WI38 (cell line): ENCODE measurements at regions not wholly inside any gene's neighbourhood (a gene's known extent, or its start where the extent isn't known, plus 50 kb on each side); places are given as distances from the start of the nearest gene placed in this dataset.

ENCODE experiments used
- H3K4me3 ChIP-seq: 2 replicates; pipeline ENCODE4 v1.5.1; 2011; ENCODE audit warnings: low read depth, mild to moderate bottlenecking, control low read depth, low read length
- TF ChIP-seq, protein P1 (sequence below): IDR thresholded peaks from 2 replicates; pipeline ENCODE4 v1.5.1; 2012; ENCODE audit warnings: low read depth, mild to moderate bottlenecking, control low read depth, low read length

DNA sequence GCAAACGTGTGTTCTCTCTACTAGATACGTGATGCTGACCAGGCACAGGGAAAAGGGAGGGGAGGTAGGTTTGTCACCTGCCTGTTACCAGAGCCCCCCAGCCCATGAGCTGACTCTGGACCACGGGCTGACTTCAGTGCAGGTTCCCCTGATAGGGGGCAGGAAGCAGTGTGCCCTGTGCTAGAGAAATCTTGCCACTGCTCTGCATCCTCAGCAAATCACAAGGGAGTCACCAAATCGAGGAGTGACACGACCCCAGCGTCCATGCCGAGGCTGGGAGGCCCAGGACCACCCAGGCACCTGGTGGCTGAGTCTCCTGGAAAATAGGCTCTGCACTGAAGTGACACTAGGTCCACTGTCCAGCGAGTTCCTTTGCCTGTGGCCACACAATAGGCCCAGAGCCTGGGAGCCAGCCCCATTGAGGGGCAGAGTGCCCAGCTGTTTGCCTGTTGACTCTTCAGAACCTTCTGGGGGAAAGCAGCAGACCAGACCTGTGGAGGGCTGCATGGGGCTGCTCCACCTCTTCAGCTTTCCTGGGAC is 99.3 kb downstream of the CTTN start:
- H3K4me3 ChIP-seq, result no peak overlapping the region
- TF ChIP-seq, protein P1, sequence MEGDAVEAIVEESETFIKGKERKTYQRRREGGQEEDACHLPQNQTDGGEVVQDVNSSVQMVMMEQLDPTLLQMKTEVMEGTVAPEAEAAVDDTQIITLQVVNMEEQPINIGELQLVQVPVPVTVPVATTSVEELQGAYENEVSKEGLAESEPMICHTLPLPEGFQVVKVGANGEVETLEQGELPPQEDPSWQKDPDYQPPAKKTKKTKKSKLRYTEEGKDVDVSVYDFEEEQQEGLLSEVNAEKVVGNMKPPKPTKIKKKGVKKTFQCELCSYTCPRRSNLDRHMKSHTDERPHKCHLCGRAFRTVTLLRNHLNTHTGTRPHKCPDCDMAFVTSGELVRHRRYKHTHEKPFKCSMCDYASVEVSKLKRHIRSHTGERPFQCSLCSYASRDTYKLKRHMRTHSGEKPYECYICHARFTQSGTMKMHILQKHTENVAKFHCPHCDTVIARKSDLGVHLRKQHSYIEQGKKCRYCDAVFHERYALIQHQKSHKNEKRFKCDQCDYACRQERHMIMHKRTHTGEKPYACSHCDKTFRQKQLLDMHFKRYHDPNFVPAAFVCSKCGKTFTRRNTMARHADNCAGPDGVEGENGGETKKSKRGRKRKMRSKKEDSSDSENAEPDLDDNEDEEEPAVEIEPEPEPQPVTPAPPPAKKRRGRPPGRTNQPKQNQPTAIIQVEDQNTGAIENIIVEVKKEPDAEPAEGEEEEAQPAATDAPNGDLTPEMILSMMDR, result no peak

DNA sequence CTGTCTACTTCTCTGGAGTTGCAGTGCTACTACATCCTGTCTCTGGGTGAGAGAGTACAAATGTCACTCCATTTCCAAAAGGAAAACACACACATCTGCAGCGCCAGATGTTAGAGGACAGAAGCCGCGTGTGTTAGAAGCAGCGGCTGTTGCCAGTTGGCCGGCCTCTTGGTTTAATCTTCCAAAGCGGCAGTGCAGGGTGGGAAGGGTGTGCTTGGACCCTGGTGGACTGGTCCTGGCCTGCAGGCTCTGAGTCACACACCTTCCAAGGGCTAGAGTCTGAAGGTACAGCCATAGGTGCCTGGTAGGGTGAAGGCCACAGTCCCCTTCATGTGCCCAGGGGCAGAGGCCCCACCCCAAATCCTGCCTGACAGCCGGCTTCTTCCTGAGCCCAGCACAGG is 99.8 kb downstream of the CTTN start:
- TF ChIP-seq, protein P1, result no peak
- no peak overlapping the region for H3K4me3 ChIP-seq

DNA sequence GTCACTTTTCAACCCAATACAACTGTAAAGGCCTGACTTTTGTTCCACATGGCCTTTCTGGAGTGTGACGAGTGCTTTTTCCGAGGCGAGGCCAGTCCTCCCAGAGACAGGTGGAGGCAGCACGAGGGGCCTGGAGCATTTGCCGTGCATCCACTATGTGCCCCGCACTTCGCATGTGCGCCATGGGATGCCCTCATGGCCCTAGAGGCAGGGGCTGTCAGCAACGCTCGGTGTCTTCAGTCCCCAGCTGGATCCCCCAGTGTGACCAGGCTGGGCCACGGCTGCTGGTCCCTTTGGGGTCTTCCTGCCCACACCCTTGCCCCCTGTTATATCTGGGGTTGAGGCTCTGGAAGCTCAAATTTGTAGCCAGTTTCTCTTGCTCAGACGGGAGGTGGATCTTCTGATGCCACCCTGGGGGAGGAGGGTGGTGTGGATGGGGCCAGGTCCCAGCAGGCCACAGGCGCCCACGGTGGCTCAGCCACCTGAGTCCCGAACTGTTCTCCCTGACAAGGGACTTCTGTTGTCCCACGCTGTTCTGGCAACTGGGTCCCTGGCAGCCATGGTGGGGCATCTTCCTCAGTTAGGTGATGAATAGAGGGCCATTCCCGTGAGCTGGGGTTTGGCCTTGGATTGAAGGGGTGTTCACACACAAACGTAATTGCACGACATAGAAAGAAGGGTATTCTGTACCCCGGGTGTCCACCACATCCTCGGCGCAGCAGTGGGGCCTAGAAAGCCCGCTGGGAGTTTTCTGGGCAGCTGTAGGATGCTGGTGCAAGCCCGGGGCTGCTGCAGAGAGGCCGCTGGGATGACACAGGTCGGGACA is 100.9 kb downstream of the CTTN start:
- TF ChIP-seq, protein P1, result no peak
- H3K4me3 ChIP-seq, result no peak overlapping the region

DNA sequence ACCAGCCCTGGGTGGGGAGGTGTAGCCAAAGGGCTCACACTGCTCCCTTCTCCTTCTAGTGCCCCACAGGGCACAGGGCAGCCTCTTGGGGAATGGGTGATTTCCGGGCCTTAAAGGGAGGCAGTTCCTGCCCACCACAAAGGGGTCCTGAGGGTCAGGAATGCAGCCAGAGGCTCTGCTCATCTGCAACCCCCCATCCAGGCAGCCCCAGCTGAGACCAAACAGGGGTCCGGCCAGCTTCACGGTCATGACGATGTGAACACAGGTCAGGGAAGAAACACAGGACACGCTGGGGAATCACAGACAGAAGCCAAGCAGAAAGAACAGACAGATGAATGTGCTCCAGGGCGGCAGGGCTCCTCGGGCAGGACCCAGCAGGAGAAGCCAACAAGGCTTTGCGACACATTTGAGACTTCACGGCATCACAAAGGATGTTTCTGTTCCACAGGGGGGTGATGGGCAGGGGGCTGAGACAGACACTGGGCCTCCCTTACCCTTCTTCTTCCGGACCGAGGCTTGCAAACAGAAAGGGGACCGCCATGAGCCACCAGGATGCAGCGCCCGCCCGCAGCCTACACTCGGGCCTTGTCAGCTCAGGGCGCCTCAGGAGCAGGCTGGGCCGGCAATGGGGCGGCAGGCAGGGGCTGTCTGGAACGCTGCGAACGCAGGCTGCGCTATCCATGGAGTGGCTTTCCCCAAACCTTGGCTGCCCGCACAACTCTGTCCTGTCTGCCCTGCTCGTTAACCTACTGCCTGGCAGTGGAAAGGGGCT is 101.9 kb downstream of the CTTN start:
- no peak overlapping the region for H3K4me3 ChIP-seq
- TF ChIP-seq, protein P1, result no peak

DNA sequence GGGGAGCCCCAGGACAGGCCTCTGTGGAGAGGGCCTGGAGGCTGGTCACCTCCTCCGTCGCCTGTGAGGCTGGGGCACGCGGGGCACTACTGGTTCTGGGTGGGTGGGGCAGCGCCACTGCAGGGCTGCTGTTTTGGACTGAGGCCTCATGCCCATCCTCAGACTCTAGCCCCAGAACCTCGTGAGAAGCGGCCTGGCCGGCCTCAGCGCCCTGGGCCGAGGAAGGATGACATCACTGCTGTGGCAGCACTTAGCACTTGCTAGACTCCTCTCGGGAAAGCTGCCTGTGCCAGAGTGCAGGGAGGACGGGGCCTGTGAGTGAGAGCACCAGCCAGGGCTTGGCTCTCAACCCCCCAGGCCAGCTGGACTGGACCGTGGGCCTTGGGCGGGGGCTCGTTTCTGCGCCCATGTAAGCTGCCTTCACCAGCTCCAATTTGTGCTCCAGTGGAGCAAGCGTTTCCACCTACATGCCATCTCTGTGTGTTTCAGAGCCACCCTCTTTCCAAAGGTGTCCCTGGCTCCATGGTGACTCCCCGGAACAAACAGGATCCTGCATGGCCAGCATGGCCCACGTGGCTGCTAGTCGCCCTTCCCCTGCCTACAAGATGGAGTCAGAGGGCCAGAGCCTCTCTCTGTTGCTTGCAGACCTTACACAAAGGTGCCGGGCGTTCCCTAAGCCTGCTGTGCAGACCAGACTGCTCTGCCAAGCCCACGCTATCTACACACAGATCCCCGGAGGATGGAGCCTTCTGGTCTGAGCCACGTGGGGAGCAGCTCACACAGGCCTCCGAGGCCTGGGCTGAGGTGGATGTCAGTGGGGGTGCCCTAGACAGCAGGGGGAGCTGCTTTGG is 102.9 kb downstream of the CTTN start:
- H3K4me3 ChIP-seq, result no peak overlapping the region
- TF ChIP-seq, protein P1, result no peak

DNA sequence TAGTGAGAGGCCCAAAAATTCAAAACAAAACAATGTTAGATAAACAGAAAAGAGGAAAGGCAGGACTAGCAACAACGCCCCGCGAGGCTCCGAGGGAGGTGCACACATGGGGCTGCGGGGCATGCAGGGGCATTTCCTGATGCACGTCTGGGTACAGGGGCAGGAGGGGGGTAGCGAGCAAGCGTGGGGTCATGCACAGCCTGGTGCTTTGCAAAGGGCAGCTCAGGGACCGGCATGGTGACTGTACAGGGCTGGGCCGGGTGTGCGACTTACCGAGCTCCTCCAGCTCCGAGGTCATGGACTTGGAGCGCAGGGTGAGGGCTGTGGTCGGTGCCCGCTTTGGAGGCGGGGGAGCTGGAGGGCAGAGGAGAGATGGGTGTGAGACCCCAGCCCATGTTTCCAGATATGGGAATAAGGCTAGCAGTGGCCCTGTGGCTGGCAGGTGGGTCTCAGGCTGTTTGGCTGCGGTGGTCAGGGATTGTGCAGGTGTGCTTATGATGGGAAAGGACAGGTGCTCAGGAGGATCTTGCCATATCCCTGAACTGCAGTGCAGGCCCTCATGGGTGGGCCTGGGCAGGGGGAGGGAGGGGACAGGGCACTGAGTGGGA is 103.7 kb downstream of the CTTN start:
- no peak overlapping the region for H3K4me3 ChIP-seq
- TF ChIP-seq, protein P1, result no peak
